Thyroid gland (tissue), 4 donors: ENCODE measurements at regions not wholly inside any gene's neighbourhood (a gene's known extent, or its start where the extent isn't known, plus 50 kb on each side); places are given as distances from the start of the nearest gene placed in this dataset.
A peak's percentile ranks its signal among the peaks of the same experiment; 100 is the strongest.
"Not testable (repeated sequence)": the region's sequence is repeated elsewhere in the genome, so short reads cannot be mapped to it uniquely, and the experiment has no call there.

ENCODE experiments used
- DNase-seq, 2 donors: peaks; one replicate each; pipeline ENCODE4 v3.0.0-alpha.2; 2019
- H3K27ac ChIP-seq, 3 donors: fragments of 200-600 bp; sonication (generic); 1 replicate in 2 of 3; 2 replicates in 1 of 3; pipeline ENCODE4 v1.5.1; 2016 to 2019; ENCODE audit warnings: mild to moderate bottlenecking in 1 of 3, moderate library complexity in 1 of 3
- H3K27me3 ChIP-seq: fragments of 200-600 bp; sonication (generic); one replicate; pipeline ENCODE4 v1.5.1; 2019
- H3K36me3 ChIP-seq, 2 donors: fragments of 200-600 bp; sonication (generic); one replicate each; pipeline ENCODE4 v1.5.1; 2016 to 2019
- H3K4me1 ChIP-seq, 2 donors: fragments of 200-600 bp; sonication (generic); one replicate each; pipeline ENCODE4 v1.5.1; 2017 to 2019
- H3K4me3 ChIP-seq, 3 donors: fragments of 200-600 bp; sonication (generic); replicated peaks in 1 of 3; 1 replicate in 2 of 3; 2 replicates in 1 of 3; pipeline ENCODE4 v1.5.1; 2016; ENCODE audit warnings: mild to moderate bottlenecking in 1 of 3
- H3K9me3 ChIP-seq: fragments of 200-600 bp; sonication (generic); one replicate; pipeline ENCODE4 v1.5.1; 2017
- CTCF ChIP-seq, 6 experiments: fragments of 200-600 bp in 3 of 6; fragments of 450-650 bp in 3 of 6; sonication (generic) in 3 of 6; IDR thresholded peaks; one replicate each; pipeline ENCODE4 v1.5.1; 2016 to 2019; ENCODE audit warnings: antibody characterized with exemption in 6 of 6, mild to moderate bottlenecking in 2 of 6, inconsistent platforms in 1 of 6, moderate library complexity in 1 of 6
- POLR2A ChIP-seq, 2 donors: fragments of 450-650 bp; IDR thresholded peaks; one replicate each; pipeline ENCODE4 v1.6.1; 2017; ENCODE audit warnings: antibody characterized with exemption in 2 of 2, mild to moderate bottlenecking in 2 of 2, moderate library complexity in 1 of 2
- WGBS, 2 donors: methylation state at CpG; one replicate each; pipeline ENCODE4 v1.1.5; 2017; 5-methylcytosine and 5-hydroxymethylcytosine counted together
- intact Hi-C: fragments of 100-400 bp; cut with DNase I; formaldehyde crosslinking; loops from one replicate; pipeline ENCODE4 v1.15.1; 2023

GRCh38 chr4:32706893-32707292, 1986.7 kb downstream of the PCDH7 start:
- H3K4me3 ChIP-seq: no peak overlapping the region
- no peak for TF ChIP-seq CTCF (IDR thresholded peaks at IDR 0.05)
- no peak for TF ChIP-seq POLR2A (IDR thresholded peaks at IDR 0.05)
- H3K36me3 ChIP-seq: no peaks in the 10 kb centered on the region
- no peak overlapping the region for H3K27ac ChIP-seq
- no peaks in the 10 kb centered on the region for H3K27me3 ChIP-seq
- H3K4me1 ChIP-seq: no peaks in the 10 kb centered on the region
- intact Hi-C loops: no loop called here
- DNase-seq: no peak
- no peaks in the 10 kb centered on the region for H3K9me3 ChIP-seq
- 63 to 72% methylated on average over 1 of the region's 1 CpG for WGBS, 2 donors

GRCh38 chr4:32716090-32716620, 1996.0 kb downstream of the PCDH7 start:
- intact Hi-C loops, H3K27ac ChIP-seq, H3K36me3 ChIP-seq, DNase-seq, H3K27me3 ChIP-seq, H3K9me3 ChIP-seq, H3K4me3 ChIP-seq, H3K4me1 ChIP-seq: not testable (repeated sequence)
- WGBS, 2 donors: 91 to 97% methylated on average over 22 to 31 of the region's 42 CpGs

DNA sequence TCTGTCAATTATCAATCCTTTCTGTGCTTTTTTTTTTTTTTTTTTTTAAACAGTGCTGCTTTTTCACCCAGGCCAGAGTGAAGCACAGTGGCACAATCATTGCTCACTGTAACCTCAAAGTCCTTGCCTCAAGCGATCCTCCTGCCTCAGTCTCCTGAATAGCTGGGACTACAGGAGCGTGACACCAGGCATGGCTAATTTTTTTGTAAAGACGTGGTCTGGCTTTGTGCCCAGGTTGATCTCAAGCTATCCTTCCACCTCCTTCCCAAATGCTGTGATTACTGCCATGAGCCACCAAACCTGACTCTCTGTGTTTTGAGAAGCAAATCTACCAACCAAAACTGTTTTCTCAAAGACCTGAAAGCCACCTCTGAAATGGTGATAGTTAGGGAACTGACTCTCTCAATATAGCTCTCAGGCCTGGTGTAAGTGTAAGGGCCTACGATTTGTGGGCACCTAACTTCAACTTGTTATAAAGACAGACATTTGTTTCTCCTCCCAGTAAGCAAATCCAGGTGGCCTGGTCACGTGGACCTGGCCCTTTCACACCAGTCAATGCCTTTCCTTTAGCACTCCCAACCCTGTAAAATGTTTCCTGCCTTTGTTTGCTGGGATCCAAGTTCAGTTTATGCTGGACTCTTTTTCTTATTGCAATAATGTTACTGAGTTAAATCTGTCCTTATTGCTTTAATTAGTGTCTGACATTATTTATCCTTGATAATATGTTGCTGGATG, 2015.9 kb downstream of the PCDH7 start:
- Histone ChIP-seq H3K4me1 (peaks cover 6 to 9% of the 10 kb centered on the region in 2 donors), H3K27ac (peak overlapping the region; percentile 2 to 69 (median 62)), H3K27me3 (no peaks in the 10 kb centered on the region), H3K4me3 (no peak overlapping the region), H3K36me3 (no peaks in the 10 kb centered on the region), H3K9me3 (no peaks in the 10 kb centered on the region)
- peak; percentile 67 to 74 for DNase-seq
- TF ChIP-seq CTCF (IDR thresholded peaks at IDR 0.05) (no peak), POLR2A (IDR thresholded peaks at IDR 0.05) (no peak)
- intact Hi-C loops: no loop called here
- 22 to 35% methylated on average over 5 of the region's 5 CpGs for WGBS, 2 donors

- no peak overlapping the region for H3K4me3 ChIP-seq
- no peak for TF ChIP-seq CTCF (IDR thresholded peaks at IDR 0.05)
- TF ChIP-seq POLR2A (IDR thresholded peaks at IDR 0.05): no peak
- H3K36me3 ChIP-seq: no peaks in the 10 kb centered on the region
- H3K4me1 ChIP-seq: no peaks in the 10 kb centered on the region
- no peak overlapping the region for H3K27ac ChIP-seq
- H3K9me3 ChIP-seq: no peaks in the 10 kb centered on the region
- no peak for DNase-seq
- H3K27me3 ChIP-seq: no peaks in the 10 kb centered on the region
- intact Hi-C loops: no loop called here
- whole genome bisulfite sequencing, 2 donors: 59 to 64% methylated on average over 2 of the region's 2 CpGs
These were observed 2024.0 kb downstream of the PCDH7 start for GRCh38 chr4:32744211-32744610.

DNA sequence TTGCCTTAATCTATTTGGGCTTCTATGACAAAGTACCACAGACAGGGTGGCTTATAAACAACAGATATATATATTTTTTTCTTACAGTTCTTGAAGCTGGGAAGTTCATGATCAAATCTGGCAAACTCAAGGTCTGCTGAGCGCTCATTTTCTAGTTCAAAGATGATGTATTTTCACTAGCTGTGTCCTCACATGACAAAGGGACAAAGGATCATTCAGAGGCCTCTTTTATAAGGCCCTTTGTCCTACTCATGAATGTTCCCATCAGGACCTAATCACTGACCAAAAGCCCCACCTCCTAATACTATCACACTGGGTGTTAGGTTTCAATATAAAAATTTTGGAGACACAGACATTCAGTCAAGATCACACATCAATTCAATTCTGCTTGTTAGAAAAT, 2025.2 kb downstream of the PCDH7 start:
- no peak for TF ChIP-seq CTCF (IDR thresholded peaks at IDR 0.05)
- TF ChIP-seq POLR2A (IDR thresholded peaks at IDR 0.05): no peak
- no peak overlapping the region for H3K4me3 ChIP-seq
- intact Hi-C loops: no loop called here
- DNase-seq: no peak
- no peaks in the 10 kb centered on the region for H3K4me1 ChIP-seq
- H3K27ac ChIP-seq: no peak overlapping the region
- no peaks in the 10 kb centered on the region for H3K9me3 ChIP-seq
- no peaks in the 10 kb centered on the region for H3K27me3 ChIP-seq
- 90 to 94% methylated on average over 1 of the region's 1 CpG for WGBS, 2 donors
- no peaks in the 10 kb centered on the region for H3K36me3 ChIP-seq
